Esophagus squamous epithelium (tissue), 5 donors: ENCODE measurements at regions not wholly inside any gene's neighbourhood (a gene's known extent, or its start where the extent isn't known, plus 50 kb on each side); places are given as distances from the start of the nearest gene placed in this dataset.

ENCODE experiments used
- DNase-seq: peaks from one replicate; lab custom pipeline; 2025; lab: John Stamatoyannopoulos, UW
- H3K27ac ChIP-seq, 4 donors: fragments of 200-600 bp; sonication (generic); one replicate each; pipeline ENCODE4 v1.5.1; 2016 to 2019; ENCODE audit warnings: mild to moderate bottlenecking in 1 of 4
- H3K27me3 ChIP-seq, 4 donors: fragments of 200-600 bp; sonication (generic); 1 replicate in 3 of 4; 2 replicates in 1 of 4; pipeline versions ENCODE4 v1.5.1 to v1.6.0; 2017 to 2021; ENCODE audit warnings: antibody characterized with exemption in 1 of 4
- H3K36me3 ChIP-seq, 3 donors: fragments of 200-600 bp; sonication (generic); one replicate each; pipeline ENCODE4 v1.5.1; 2016 to 2019
- H3K4me1 ChIP-seq, 3 donors: fragments of 200-600 bp; sonication (generic); one replicate each; pipeline ENCODE4 v1.5.1; 2017 to 2019
- H3K4me3 ChIP-seq, 4 donors: fragments of 200-600 bp; sonication (generic); 1 replicate in 3 of 4; 2 replicates in 1 of 4; pipeline ENCODE4 v1.5.1; 2016 to 2019; ENCODE audit warnings: mild to moderate bottlenecking in 2 of 4, moderate library complexity in 1 of 4
- H3K9me3 ChIP-seq, 3 donors: fragments of 200-600 bp; sonication (generic); one replicate each; pipeline ENCODE4 v1.5.1; 2016 to 2019
- POLR2A ChIP-seq, 4 donors: fragments of 450-650 bp; IDR thresholded peaks; one replicate each; pipeline ENCODE4 v1.6.1; 2017; ENCODE audit warnings: antibody characterized with exemption in 4 of 4, mild to moderate bottlenecking in 4 of 4, moderate library complexity in 3 of 4
- WGBS, 2 donors: methylation state at CpG; one replicate each; pipeline ENCODE4 v1.1.5; 2018; 5-methylcytosine and 5-hydroxymethylcytosine counted together
- intact Hi-C: fragments of 100-400 bp; cut with DNase I; formaldehyde crosslinking; loops from one replicate; pipeline ENCODE4 v1.15.0; 2022
- TF ChIP-seq, protein P1 (sequence below), 6 experiments: fragments of 450-650 bp in 4 of 6; fragments of 200-600 bp in 2 of 6; sonication (generic) in 2 of 6; IDR thresholded peaks; one replicate each; pipeline ENCODE4 v1.5.1; 2016 to 2019; ENCODE audit warnings: antibody characterized with exemption in 6 of 6, mild to moderate bottlenecking in 4 of 6, moderate library complexity in 4 of 6
- donor health status: DM: yes; HTN: yes; CAD: no.

DNA sequence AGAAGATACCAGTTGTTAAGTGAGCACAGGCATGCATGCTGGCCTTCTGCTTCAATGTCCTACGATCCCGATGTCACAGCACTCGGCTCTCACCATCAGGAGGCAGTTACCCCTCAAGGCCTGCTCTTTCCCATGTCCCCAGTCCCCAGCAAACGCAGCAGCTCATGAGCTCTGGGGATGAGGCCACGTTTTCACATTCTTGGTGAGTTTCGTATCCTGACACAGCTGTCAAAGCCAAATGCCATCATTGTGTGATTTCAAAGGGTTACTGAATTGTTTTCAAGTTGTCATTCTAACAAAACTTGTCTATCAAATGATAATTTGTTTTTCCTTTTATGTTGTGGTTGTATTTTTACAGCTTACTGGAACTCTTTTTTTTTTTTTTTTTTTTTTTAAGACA is 226.9 kb upstream of the KCNG1 start:
- Histone ChIP-seq H3K9me3 (no peaks in the 10 kb centered on the region), H3K27me3 (peaks cover 0 to 6% (median 0%) of the 10 kb centered on the region in 4 donors), H3K27ac (no peak overlapping the region), H3K4me3 (no peak overlapping the region), H3K36me3 (no peaks in the 10 kb centered on the region), H3K4me1 (no peaks in the 10 kb centered on the region)
- intact Hi-C loops = no loop called here
- no peak for TF ChIP-seq POLR2A (IDR thresholded peaks at IDR 0.05)
- TF ChIP-seq, protein P1, sequence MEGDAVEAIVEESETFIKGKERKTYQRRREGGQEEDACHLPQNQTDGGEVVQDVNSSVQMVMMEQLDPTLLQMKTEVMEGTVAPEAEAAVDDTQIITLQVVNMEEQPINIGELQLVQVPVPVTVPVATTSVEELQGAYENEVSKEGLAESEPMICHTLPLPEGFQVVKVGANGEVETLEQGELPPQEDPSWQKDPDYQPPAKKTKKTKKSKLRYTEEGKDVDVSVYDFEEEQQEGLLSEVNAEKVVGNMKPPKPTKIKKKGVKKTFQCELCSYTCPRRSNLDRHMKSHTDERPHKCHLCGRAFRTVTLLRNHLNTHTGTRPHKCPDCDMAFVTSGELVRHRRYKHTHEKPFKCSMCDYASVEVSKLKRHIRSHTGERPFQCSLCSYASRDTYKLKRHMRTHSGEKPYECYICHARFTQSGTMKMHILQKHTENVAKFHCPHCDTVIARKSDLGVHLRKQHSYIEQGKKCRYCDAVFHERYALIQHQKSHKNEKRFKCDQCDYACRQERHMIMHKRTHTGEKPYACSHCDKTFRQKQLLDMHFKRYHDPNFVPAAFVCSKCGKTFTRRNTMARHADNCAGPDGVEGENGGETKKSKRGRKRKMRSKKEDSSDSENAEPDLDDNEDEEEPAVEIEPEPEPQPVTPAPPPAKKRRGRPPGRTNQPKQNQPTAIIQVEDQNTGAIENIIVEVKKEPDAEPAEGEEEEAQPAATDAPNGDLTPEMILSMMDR (IDR thresholded peaks at IDR 0.05) = no peak
- WGBS, 2 donors = 76 to 81% methylated on average over 5 to 6 of the region's 6 CpGs
- DNase-seq = no peak

DNA sequence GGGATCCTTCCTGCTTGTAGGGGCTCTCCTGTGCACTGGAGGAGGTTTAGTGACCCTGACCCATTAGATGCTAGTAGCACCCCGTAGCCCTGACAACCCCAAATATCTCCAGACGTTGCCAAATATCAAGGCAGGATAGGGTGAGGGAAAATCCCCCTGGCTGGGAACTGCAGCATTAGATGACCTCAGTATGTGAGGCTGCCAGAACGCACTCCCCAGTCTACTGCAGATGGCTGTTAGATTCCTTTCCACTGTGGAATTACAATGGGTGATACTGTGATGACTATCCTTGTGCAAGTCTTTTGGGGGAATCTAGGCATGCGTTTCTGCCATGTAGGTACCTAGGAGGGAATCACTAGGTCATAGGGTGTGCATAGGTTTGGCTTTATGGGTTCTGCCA is 226.3 kb upstream of the KCNG1 start:
- Histone ChIP-seq H3K27ac (no peak overlapping the region), H3K27me3 (peaks cover 0 to under 1% (median 0%) of the 10 kb centered on the region in 4 donors), H3K4me1 (no peaks in the 10 kb centered on the region), H3K36me3 (no peaks in the 10 kb centered on the region), H3K9me3 (no peaks in the 10 kb centered on the region), H3K4me3 (no peak overlapping the region)
- intact Hi-C loops = no loop called here
- WGBS, 2 donors = 36 to 100% methylated on average over 1 to 4 of the region's 4 CpGs
- TF ChIP-seq POLR2A (IDR thresholded peaks at IDR 0.05) = no peak
- TF ChIP-seq, protein P1 (IDR thresholded peaks at IDR 0.05) = no peak
- DNase-seq = no peak

DNA sequence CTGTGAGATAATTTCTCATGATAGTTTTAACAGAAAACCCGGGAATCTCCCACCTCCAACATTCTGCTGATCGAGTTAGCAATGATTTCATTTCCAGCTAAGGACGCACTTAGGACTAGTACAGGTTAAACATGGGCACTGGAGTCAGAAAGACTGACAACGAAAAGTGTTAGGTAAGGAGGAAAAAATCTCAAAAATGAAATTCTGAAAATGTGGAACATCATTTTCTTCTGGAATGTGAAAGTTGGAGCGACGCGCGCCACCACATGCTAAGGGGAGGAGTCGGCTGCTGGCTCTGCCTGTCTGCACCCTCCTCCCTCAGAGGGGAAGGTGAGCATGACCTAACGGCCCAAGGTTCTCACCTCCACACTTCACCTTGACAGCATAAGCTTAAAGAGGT is 221.6 kb upstream of the KCNG1 start:
- no peaks in the 10 kb centered on the region for H3K27me3 ChIP-seq
- intact Hi-C loops = no loop called here
- no peaks in the 10 kb centered on the region for H3K4me1 ChIP-seq
- 74 to 78% methylated on average over 10 of the region's 10 CpGs for WGBS, 2 donors
- TF ChIP-seq, protein P1 (IDR thresholded peaks at IDR 0.05) = no peak
- no peak for TF ChIP-seq POLR2A (IDR thresholded peaks at IDR 0.05)
- no peak overlapping the region for H3K4me3 ChIP-seq
- no peak overlapping the region for H3K27ac ChIP-seq
- no peak for DNase-seq
- H3K9me3 ChIP-seq = peaks cover 0 to 19% (median 13%) of the 10 kb centered on the region in 3 donors
- no peaks in the 10 kb centered on the region for H3K36me3 ChIP-seq

DNA sequence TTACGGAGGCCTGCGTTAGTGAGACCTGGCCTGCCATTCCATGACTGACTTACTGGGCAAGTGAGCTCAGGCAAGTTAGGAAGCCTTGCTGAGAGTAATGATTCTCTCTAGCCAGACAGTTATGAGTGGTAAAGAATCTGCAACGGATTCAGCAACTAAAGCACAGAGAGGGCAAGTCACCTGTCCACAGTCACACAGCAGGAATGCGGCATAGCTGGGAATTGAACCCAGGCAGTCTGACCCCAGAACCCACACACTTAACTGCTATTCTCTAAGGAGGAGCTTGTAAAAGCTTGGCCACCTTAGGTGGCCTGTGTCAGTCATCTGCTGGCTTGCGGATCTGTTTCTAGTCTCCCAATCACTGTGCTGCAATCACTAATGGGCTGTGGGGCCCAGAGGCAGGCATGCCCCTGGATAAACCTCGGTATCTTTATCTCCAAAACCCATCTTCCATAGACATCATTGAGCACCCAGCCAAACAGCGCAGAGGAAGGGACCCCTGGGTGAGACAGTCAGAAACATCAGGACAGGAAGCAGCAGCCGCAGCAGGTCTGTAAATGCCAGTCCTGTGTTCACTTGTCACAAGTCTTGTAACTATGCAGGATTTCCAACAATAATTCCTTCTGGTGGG is 215.9 kb upstream of the KCNG1 start:
- Histone ChIP-seq H3K36me3 (no peaks in the 10 kb centered on the region), H3K4me3 (no peak overlapping the region), H3K4me1 (no peaks in the 10 kb centered on the region), H3K27ac (no peak overlapping the region), H3K9me3 (peaks cover 0 to 19% (median 13%) of the 10 kb centered on the region in 3 donors), H3K27me3 (peaks cover 0 to 9% (median 0%) of the 10 kb centered on the region in 4 donors)
- intact Hi-C loops = no loop called here
- no peak for TF ChIP-seq POLR2A (IDR thresholded peaks at IDR 0.05)
- TF ChIP-seq, protein P1 (IDR thresholded peaks at IDR 0.05) = no peak
- DNase-seq = no peak
- 87 to 89% methylated on average over 5 to 8 of the region's 8 CpGs for WGBS, 2 donors

DNA sequence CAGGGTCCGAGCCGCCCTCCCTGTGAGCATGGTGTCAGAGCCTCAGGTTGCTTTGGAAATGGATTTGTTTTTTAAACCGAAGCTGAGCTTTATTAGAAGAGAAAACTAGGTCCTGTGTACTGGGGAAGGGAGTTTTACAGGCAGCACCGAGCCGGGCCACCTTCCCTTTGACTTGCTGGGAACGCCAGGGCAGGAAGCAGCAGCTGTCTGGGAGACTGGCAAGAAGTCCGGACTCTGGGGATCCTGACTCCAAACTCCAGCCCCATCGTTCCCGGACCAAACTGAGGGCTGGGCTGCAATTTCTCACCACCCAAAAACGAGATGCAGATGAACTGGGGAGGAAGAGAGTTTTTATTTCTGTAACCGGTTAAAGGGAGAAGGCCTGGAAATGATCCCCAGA is 214.9 kb upstream of the KCNG1 start:
- TF ChIP-seq POLR2A (IDR thresholded peaks at IDR 0.05) = no peak
- TF ChIP-seq, protein P1 (IDR thresholded peaks at IDR 0.05) = no peak
- no peaks in the 10 kb centered on the region for H3K4me1 ChIP-seq
- H3K36me3 ChIP-seq = no peaks in the 10 kb centered on the region
- H3K9me3 ChIP-seq = peaks cover 0 to 13% (median 8%) of the 10 kb centered on the region in 3 donors
- WGBS, 2 donors = 69 to 78% methylated on average over 8 of the region's 11 CpGs
- H3K27ac ChIP-seq = no peak overlapping the region
- intact Hi-C loops = no loop called here
- no peak for DNase-seq
- no peak overlapping the region for H3K4me3 ChIP-seq
- H3K27me3 ChIP-seq = peaks cover 0 to 14% (median 0%) of the 10 kb centered on the region in 4 donors
